Stimulated activated CD4-positive, alpha-beta T cell treated with anti-CD3 and anti-CD28 coated beads, Interleukin-2, amount 100 ng/mL, for 4 hours (primary cell): ENCODE measurements at regions not wholly inside any gene's neighbourhood (a gene's known extent, or its start where the extent isn't known, plus 50 kb on each side); places are given as distances from the start of the nearest gene placed in this dataset.
"Not testable (repeated sequence)": the region's sequence is repeated elsewhere in the genome, so short reads cannot be mapped to it uniquely, and the experiment has no call there.

Experiments
- DNase-seq: peaks from one replicate; pipeline ENCODE4 v3.0.0-alpha.2; 2020; ENCODE audit warnings: low read depth

DNA sequence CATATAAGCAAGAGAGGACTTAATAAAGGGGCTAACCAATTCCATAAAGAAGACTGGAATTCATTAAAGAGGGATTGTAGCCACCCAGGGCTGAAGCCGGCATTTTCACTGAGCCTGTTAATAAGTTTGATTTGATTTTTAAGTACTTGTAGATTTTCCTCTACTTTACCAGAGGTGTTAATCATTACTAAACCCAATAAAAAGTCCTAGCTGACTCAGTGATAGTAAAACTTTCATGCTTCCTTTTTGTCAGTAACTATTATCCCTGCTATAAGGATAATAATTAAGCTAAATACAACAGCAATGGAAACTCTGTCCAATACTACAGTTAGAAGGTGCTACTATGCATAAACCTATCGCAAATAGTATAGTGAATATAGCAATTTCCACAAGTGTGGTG, 260.2 kb downstream of the CEMIP2 start:
- not testable (repeated sequence) for DNase-seq

GRCh38 chr9:71506821-71507220, 261.5 kb downstream of the CEMIP2 start:
- no peak for DNase-seq

- no peak for DNase-seq
These were observed 263.7 kb downstream of the CEMIP2 start for GRCh38 chr9:71504636-71505035.

DNA sequence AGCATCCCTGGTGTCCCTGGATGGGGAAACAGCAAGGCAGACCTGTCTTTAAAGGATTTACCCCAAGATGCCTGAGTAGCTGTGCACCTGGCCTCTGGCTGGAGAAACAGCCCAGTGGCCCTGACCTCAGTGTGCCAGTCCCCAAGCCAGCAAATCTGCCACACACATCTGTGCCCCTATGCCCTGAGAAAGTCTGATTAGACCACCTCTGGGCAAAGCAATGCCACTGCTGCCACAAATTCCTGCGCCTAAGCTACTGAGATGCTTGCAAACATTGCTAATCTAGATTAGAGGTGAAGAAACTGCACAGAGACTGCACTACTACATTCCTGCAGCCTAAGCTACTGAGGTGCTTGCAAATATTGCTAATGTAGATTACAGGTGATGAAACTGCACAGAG, 269.6 kb downstream of the CEMIP2 start:
- DNase-seq, result no peak

GRCh38 chr9:71490810-71491209, 277.5 kb downstream of the CEMIP2 start:
- DNase-seq, result no peak

GRCh38 chr9:71487061-71487460, 281.3 kb downstream of the CEMIP2 start:
- DNase-seq, result no peak

GRCh38 chr9:71485326-71485725, 283.0 kb downstream of the CEMIP2 start:
- no peak for DNase-seq

- DNase-seq, result no peak
These were observed 284.9 kb downstream of the CEMIP2 start for GRCh38 chr9:71483436-71483835.

- no peak for DNase-seq
These were observed 288.7 kb downstream of the CEMIP2 start for GRCh38 chr9:71479621-71480020.

GRCh38 chr9:71472400-71472799, 295.9 kb downstream of the CEMIP2 start:
- DNase-seq, result no peak

DNA sequence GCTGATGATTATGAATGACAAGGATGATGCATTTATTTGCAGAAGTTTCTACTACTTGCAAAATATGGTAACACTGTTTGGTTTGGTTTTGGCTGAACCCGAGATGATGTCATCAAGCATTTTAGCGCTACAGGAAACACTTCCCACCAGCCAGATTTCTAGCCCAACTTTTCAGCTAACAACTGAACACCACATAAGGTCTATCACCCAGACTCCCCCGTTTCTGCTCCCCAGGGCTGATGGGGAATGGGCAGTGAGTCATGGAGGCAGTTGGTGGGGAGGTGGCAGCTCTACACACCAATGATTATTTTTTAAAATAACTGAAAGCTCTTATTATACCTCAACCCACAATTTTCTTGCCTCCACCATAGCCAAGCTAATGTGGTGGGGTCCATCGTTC, 302.9 kb downstream of the CEMIP2 start:
- DNase-seq, result no peak

- no peak for DNase-seq
These were observed 309.2 kb downstream of the CEMIP2 start for GRCh38 chr9:71459082-71459481.

GRCh38 chr9:71446473-71447411, 321.6 kb downstream of the CEMIP2 start:
- no peak for DNase-seq

DNA sequence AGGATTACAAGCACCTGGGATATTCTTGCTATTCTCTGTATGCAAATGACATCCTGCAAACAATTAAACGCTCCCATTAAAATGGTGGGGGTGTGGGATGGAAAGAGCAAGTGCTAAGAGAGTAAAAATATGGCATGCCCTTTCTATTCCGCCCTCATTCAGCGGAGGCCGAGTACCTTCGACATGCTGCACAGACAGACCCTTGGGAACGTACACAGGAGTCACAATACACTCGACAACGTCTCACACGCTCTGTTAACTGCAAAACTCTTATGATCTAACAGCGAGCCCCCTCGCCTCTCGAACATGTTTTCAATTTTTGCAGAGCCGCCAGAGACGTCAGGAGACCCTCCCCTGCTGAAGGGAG, 322.2 kb downstream of the CEMIP2 start:
- DNase-seq, result no peak

DNA sequence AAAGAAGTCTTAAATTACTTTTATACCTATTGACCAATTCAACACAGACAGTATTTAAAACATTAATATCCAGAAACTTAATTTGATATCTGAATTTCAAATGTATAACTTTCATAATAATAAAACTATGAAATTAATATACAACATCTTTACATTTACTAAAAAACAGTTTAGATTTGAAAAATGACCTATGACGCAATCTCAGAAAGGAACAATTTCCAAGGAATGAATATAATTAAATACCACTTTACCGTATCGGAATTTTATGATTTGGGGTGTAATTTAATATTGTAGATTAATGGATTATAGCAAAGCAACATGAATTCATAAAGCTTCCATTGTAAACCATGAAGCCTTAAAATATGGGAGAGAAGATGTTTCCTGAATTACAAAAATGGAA, 321.5 kb upstream of the TRPM3 start:
- DNase-seq, result no peak

DNA sequence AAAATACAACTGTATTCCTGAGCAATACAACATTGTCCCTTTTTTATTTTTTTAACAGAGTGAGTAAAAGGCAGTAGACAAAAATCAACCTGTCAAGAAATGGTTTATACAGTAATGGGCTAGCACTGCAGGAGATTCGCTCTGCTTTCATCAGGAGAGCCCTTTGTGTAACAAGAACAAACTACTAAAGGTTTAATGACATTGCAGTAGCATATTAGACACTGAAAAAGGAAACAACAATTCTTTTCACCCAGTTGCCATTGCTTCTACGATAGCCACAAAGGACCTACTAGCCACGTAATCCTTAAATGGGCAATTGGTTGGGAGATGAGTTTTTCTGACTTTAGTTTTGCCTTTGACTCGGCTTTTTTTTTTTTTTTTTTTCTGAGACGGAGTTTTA, 319.8 kb upstream of the TRPM3 start:
- DNase-seq, result no peak

GRCh38 chr9:71431931-71432330, 310.5 kb upstream of the TRPM3 start:
- DNase-seq, result no peak

DNA sequence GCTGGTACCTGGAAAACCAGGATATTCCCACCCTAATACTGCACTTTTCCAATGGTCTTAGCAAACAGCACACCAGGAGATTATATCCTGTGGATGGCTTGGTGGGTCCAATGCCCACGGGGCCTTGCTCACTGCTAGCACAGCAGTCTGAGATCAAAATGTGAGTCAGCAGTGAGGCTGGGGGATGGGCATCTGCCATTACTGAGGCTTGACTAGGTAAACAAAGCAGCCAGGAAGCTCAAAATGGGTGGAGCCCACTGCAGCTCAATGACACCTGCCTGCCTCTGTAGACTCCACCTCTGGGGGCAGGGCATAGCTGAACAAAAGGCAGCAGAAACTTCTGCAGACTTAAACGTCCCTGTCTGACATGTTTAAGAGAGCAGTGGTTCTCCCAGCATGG, 285.9 kb upstream of the TRPM3 start:
- not testable (repeated sequence) for DNase-seq

GRCh38 chr9:71403106-71403505, 281.7 kb upstream of the TRPM3 start:
- DNase-seq, result no peak

- no peak for DNase-seq
These were observed 271.6 kb upstream of the TRPM3 start for GRCh38 chr9:71393005-71393404.

DNA sequence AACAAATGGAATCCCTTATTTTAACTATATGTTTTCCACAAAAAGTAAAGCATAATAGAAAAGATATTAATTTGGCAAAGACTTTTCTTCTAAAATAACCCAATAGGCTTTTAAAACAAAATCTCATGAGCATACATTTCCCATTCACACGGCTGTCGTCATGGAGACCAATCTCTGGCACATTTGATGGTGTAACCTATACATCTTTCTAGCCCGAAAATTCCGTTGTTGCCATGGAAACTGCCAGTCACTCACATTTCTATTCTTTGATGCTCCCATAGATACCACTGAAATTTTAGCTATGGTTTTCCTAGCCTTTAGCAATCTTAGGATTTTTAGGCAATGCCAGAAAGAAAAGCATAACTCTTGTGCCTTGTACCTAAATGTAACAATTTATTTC, 262.9 kb upstream of the TRPM3 start:
- DNase-seq, result no peak

DNA sequence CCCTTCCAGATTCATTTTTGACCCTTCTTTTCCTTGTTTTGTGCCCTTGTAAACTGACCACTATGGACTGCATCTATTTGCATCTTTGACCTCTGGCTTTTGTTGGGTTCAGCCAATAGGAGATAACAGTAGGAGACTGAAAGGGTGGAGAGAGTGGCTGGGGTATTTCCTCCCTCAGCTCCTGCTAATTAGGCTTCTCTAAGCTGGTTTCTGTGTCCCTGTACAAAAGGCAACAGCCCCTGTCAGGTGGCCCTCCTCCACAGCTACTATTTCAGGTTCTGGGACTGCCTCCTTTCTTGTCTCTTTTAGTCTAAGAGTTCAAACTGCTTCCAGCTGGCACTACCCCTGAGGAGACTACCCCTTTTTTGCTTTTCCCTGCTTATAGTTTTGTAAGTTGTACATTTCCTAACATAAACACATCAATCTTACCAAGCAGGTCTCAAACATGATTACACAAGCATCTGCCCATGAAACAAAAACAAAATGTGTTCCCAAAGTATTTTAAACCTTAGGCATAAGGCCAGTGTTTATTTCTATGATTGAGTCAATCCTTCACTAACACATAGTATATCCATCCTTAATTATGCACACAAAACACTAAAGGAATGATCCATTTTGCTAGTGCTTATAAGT, 262.0 kb upstream of the TRPM3 start:
- no peak for DNase-seq

GRCh38 chr9:71368157-71368556, 246.7 kb upstream of the TRPM3 start:
- no peak for DNase-seq
